ENCODE measurements at regions not wholly inside any gene's neighbourhood (a gene's known extent, or its start where the extent isn't known, plus 50 kb on each side); places are given as distances from the start of the nearest gene placed in this dataset.

DNA sequence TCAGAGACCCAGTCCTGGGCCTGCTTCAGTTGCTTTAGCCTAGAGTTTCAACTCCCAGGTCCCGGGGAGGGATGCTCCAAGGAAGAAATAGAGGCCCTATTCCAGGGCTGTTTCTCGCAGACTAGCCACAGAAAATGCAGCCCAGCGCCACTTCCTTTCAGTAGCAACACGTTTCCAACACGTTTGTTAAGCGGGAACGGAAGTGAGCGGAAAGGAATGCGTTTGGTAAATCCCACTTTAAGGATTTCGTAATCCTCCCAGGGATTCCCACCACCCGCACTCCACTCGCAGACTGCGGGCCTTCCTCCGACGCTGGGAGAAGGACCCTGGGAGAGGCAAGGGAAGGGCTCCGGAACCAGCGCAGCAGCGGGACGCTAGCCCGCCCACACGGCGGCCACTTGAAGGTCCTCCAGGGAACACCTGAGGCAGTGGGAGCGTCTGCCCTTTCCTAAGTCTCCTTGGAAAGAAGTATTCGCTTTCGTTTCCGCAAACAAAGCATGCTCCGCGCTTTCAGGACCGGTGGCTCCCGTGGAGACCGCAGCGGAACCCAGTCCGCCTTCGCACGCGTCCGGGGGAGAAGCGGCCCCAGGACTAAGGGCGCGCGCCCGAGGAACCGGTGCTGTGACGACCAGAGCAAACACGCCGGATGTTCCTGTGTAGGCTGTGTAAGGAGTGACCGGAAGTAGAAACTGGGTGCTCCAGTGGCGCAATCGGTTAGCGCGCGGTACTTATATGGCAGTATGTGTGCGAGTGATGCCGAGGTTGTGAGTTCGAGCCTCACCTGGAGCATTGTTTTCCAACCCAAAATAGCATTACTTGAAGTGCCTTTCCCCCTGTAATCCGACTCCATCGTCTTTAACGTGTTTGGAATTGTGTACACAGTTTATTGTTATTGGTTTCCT, 227.6 kb upstream of the PRSS16 start:
- TF ChIP-seq POLR2AphosphoS5 (IDR thresholded peaks at IDR 0.05; ENCODE audit: low read depth, low read length): peak; percentile 47; the same call in 1 of the 2 replicates
- TF ChIP-seq, protein P1, sequence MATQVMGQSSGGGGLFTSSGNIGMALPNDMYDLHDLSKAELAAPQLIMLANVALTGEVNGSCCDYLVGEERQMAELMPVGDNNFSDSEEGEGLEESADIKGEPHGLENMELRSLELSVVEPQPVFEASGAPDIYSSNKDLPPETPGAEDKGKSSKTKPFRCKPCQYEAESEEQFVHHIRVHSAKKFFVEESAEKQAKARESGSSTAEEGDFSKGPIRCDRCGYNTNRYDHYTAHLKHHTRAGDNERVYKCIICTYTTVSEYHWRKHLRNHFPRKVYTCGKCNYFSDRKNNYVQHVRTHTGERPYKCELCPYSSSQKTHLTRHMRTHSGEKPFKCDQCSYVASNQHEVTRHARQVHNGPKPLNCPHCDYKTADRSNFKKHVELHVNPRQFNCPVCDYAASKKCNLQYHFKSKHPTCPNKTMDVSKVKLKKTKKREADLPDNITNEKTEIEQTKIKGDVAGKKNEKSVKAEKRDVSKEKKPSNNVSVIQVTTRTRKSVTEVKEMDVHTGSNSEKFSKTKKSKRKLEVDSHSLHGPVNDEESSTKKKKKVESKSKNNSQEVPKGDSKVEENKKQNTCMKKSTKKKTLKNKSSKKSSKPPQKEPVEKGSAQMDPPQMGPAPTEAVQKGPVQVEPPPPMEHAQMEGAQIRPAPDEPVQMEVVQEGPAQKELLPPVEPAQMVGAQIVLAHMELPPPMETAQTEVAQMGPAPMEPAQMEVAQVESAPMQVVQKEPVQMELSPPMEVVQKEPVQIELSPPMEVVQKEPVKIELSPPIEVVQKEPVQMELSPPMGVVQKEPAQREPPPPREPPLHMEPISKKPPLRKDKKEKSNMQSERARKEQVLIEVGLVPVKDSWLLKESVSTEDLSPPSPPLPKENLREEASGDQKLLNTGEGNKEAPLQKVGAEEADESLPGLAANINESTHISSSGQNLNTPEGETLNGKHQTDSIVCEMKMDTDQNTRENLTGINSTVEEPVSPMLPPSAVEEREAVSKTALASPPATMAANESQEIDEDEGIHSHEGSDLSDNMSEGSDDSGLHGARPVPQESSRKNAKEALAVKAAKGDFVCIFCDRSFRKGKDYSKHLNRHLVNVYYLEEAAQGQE (IDR thresholded peaks at IDR 0.05; ENCODE audit: insufficient read depth in 1 of 2, low read depth in 2 of 2, low read length in 2 of 2): no peak
- no peak for TF ChIP-seq SIN3A (IDR thresholded peaks at IDR 0.05; ENCODE audit: borderline replicate concordance, insufficient read depth, low read length)
- TF ChIP-seq TAF1 (IDR thresholded peaks at IDR 0.05; ENCODE audit: borderline replicate concordance, insufficient read depth, low read length): 0 out of 2 replicates have a peak, but pooled peaks have one; percentile 28
- TF ChIP-seq FOXP2 (optimal IDR thresholded peaks at IDR 0.05; ENCODE audit: borderline replicate concordance, extremely low read depth, extremely low read length, insufficient read depth): peak; percentile 58
